NCI-H1092 treated with DMSO at 0.1 percent for 48 hours (cell line): ENCODE measurements at regions not wholly inside any gene's neighbourhood (a gene's known extent, or its start where the extent isn't known, plus 50 kb on each side); places are given as distances from the start of the nearest gene placed in this dataset.

ENCODE experiments used
- DNase-seq: peaks from one replicate; lab custom pipeline; 2025; lab: John Stamatoyannopoulos, UW

GRCh38 chr18:76572518-76573247 is 77.6 kb upstream of the ZNF516 start:
- DNase-seq = peak; percentile 56

GRCh38 chr18:76571689-76572088 is 76.6 kb upstream of the ZNF516 start:
- no peak for DNase-seq

- no peak for DNase-seq
These were observed 75.8 kb upstream of the ZNF516 start for GRCh38 chr18:76570856-76571255.

GRCh38 chr18:76569644-76570419 is 74.8 kb upstream of the ZNF516 start:
- no peak for DNase-seq

GRCh38 chr18:76568731-76569130 is 73.7 kb upstream of the ZNF516 start:
- no peak for DNase-seq

- DNase-seq = no peak
These were observed 72.9 kb upstream of the ZNF516 start for GRCh38 chr18:76567835-76568445.

GRCh38 chr18:76566987-76567386 is 71.9 kb upstream of the ZNF516 start:
- DNase-seq = no peak

- DNase-seq = no peak
These were observed 70.5 kb upstream of the ZNF516 start for GRCh38 chr18:76565238-76566173.

GRCh38 chr18:76564655-76565237 is 69.7 kb upstream of the ZNF516 start:
- DNase-seq = no peak

GRCh38 chr18:76564117-76564516 is 69.1 kb upstream of the ZNF516 start:
- no peak for DNase-seq

GRCh38 chr18:76562286-76563122 is 67.5 kb upstream of the ZNF516 start:
- no peak for DNase-seq

- no peak for DNase-seq
These were observed 64.0 kb upstream of the ZNF516 start for GRCh38 chr18:76558881-76559667.

GRCh38 chr18:76557026-76557575 is 62.1 kb upstream of the ZNF516 start:
- no peak for DNase-seq

- DNase-seq = no peak
These were observed 59.6 kb upstream of the ZNF516 start for GRCh38 chr18:76554547-76555222.

GRCh38 chr18:76553715-76554546 is 58.9 kb upstream of the ZNF516 start:
- no peak for DNase-seq

- no peak for DNase-seq
These were observed 53.5 kb upstream of the ZNF516 start for GRCh38 chr18:76548541-76548940.

- DNase-seq = no peak
These were observed 52.3 kb upstream of the ZNF516 start for GRCh38 chr18:76547296-76547695.

- DNase-seq = no peak
These were observed 51.4 kb upstream of the ZNF516 start for GRCh38 chr18:76546436-76546835.
